HL-60 (cell line): ENCODE measurements at regions not wholly inside any gene's neighbourhood (a gene's known extent, or its start where the extent isn't known, plus 50 kb on each side); places are given as distances from the start of the nearest gene placed in this dataset.
A peak's percentile ranks its signal among the peaks of the same experiment; 100 is the strongest.

Experiments used
- DNase-seq, 2 experiments: peaks; one replicate each; pipeline ENCODE4 v3.0.0-alpha.2; 2010 to 2020; ENCODE audit warnings: low read depth in 1 of 2, low spot score in 1 of 2
- H3K27ac ChIP-seq: fragments of 250-450 bp; sonication (Bioruptor Pico); replicated peaks from 2 replicates; pipeline ENCODE4 v1.5.1; 2020; ENCODE audit warnings: mild to moderate bottlenecking, moderate library complexity
- H3K27me3 ChIP-seq: fragments of 250-450 bp; sonication (Bioruptor Pico); 2 replicates; pipeline ENCODE4 v1.5.1; 2021; ENCODE audit warnings: mild to moderate bottlenecking, moderate library complexity; ENCODE audit not compliant: insufficient read depth, poor library complexity, severe bottlenecking
- H3K4me3 ChIP-seq: replicated peaks from 2 replicates; pipeline ENCODE4 v1.5.1; 2011; ENCODE audit warnings: mild to moderate bottlenecking, control low read depth, low read length; ENCODE audit not compliant: insufficient read depth
- GABPA ChIP-seq: IDR thresholded peaks from 2 replicates; pipeline ENCODE4 v1.6.1; 2012; ENCODE audit warnings: low read depth
- POLR2AphosphoS5 ChIP-seq: IDR thresholded peaks from 2 replicates; pipeline ENCODE4 v1.6.1; 2012; ENCODE audit warnings: low read depth
- SPI1 ChIP-seq: IDR thresholded peaks from 2 replicates; pipeline ENCODE4 v1.6.1; 2012; ENCODE audit warnings: low read depth, mild to moderate bottlenecking, borderline replicate concordance
- TF ChIP-seq, protein P1 (sequence below): IDR thresholded peaks from 2 replicates; pipeline ENCODE4 v1.6.1; 2012; ENCODE audit warnings: low read depth; ENCODE audit not compliant: insufficient replicate concordance
- TF ChIP-seq, protein P2 (sequence below): IDR thresholded peaks from one replicate; pipeline ENCODE4 v1.5.1; 2011; ENCODE audit warnings: low read length, control low read depth, inconsistent platforms; ENCODE audit not compliant: insufficient read depth

DNA sequence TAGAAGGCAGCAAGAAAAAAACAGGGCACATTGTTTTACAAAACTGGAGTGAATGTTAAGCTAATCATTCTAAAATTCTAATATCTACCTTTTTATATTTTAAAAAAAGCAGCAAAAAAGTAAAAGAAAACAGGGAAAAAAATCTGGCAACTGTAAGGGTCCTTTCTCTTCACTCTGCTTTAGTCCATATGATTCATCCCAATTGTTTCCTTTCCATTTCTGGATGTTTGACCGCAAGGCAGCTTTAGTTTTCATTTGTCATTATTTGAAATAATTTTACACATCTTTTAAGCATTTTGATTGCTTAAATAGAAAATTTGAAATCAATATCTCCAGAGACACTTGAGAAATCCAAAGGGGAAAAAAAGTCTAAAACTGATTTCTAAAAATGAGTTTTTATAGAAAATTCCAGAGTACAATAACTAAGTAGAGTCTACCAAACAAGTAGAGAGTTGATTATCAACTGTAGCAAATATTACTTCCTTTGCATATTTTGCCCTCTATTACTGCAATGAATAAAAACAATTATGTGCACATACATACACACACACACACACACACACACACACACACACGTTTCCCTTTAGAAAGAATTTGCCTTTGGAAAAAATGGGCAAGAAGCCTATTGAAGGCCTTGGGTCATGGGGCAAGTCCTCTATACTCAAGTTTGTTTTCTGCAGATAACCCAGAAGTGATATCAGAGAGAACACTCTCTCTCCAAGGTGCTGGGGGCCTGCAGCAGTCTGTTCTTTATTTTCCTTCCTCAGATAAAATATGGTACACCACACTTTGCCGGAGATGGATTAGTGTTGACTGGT is 259.7 kb downstream of the HACE1 start:
- Histone ChIP-seq H3K27me3 (no peaks in the 10 kb centered on the region), H3K27ac (no peak overlapping the region), H3K4me3 (no peak overlapping the region)
- no peak for DNase-seq
- TF ChIP-seq SPI1, result no peak
- TF ChIP-seq, protein P1, sequence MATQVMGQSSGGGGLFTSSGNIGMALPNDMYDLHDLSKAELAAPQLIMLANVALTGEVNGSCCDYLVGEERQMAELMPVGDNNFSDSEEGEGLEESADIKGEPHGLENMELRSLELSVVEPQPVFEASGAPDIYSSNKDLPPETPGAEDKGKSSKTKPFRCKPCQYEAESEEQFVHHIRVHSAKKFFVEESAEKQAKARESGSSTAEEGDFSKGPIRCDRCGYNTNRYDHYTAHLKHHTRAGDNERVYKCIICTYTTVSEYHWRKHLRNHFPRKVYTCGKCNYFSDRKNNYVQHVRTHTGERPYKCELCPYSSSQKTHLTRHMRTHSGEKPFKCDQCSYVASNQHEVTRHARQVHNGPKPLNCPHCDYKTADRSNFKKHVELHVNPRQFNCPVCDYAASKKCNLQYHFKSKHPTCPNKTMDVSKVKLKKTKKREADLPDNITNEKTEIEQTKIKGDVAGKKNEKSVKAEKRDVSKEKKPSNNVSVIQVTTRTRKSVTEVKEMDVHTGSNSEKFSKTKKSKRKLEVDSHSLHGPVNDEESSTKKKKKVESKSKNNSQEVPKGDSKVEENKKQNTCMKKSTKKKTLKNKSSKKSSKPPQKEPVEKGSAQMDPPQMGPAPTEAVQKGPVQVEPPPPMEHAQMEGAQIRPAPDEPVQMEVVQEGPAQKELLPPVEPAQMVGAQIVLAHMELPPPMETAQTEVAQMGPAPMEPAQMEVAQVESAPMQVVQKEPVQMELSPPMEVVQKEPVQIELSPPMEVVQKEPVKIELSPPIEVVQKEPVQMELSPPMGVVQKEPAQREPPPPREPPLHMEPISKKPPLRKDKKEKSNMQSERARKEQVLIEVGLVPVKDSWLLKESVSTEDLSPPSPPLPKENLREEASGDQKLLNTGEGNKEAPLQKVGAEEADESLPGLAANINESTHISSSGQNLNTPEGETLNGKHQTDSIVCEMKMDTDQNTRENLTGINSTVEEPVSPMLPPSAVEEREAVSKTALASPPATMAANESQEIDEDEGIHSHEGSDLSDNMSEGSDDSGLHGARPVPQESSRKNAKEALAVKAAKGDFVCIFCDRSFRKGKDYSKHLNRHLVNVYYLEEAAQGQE, result peak; percentile 23

DNA sequence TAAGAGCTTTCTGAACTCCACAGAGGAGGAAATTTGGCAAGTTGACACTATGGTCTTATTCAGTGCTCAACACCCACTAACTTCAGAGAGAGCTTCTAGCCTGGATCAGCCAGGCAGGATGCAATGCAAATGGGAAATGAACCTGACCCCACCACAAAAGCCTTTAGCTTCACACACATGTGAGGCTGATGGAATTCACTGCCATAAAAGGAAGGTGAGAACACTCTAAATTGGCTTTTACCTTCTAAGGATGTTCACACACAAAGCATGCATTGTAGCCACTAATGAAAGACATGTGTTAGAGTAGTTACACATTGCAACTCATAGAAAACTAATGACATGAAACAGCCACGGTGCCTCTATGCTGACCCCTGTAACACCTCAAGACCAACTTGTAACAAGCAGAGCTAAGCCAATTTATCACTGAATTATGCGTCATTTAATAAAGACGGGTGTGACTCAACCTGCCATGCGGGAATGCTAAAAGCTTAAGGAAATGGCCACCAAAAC is 262.1 kb downstream of the HACE1 start:
- no peak for DNase-seq
- Histone ChIP-seq H3K27me3 (no peaks in the 10 kb centered on the region), H3K27ac (no peak overlapping the region), H3K4me3 (no peak overlapping the region)
- TF ChIP-seq, protein P1, result no peak
- no peak for TF ChIP-seq POLR2AphosphoS5
- TF ChIP-seq GABPA, result no peak
- TF ChIP-seq, protein P2, sequence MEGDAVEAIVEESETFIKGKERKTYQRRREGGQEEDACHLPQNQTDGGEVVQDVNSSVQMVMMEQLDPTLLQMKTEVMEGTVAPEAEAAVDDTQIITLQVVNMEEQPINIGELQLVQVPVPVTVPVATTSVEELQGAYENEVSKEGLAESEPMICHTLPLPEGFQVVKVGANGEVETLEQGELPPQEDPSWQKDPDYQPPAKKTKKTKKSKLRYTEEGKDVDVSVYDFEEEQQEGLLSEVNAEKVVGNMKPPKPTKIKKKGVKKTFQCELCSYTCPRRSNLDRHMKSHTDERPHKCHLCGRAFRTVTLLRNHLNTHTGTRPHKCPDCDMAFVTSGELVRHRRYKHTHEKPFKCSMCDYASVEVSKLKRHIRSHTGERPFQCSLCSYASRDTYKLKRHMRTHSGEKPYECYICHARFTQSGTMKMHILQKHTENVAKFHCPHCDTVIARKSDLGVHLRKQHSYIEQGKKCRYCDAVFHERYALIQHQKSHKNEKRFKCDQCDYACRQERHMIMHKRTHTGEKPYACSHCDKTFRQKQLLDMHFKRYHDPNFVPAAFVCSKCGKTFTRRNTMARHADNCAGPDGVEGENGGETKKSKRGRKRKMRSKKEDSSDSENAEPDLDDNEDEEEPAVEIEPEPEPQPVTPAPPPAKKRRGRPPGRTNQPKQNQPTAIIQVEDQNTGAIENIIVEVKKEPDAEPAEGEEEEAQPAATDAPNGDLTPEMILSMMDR, result no peak
- TF ChIP-seq SPI1, result no peak

DNA sequence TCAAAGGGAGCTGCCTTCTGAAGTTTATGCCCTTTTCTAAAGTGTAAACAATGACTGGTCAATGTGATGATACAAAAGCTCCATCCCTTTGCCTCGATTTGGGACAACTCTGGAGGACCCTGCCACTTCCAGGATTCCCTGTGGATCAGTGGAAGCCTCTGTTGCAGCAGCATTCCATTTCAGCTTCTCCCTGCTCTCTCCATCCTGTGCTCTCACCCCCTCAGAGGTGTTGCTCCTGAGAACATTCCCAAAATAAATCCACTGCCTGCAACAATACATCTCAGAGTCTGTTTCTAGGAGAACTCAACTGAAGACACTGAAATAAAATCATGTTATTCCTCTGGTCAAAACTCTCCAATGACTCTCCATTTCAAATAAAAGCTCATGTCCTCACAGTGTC is 263.6 kb downstream of the HACE1 start:
- no peak overlapping the region for H3K27ac ChIP-seq
- TF ChIP-seq, protein P1, result no peak
- TF ChIP-seq, protein P2, result no peak
- TF ChIP-seq POLR2AphosphoS5 (no peak), SPI1 (no peak), GABPA (no peak)
- no peak overlapping the region for H3K4me3 ChIP-seq
- DNase-seq, result no peak
- H3K27me3 ChIP-seq, result no peaks in the 10 kb centered on the region
